Neuronal stem cell (in vitro differentiated cells): ENCODE measurements at regions not wholly inside any gene's neighbourhood (a gene's known extent, or its start where the extent isn't known, plus 50 kb on each side); places are given as distances from the start of the nearest gene placed in this dataset.

Experiments used
- DNase-seq: peaks from one replicate; pipeline ENCODE4 v3.0.0-alpha.2; 2013; ENCODE audit warnings: low spot score
- H2AFZ ChIP-seq: one replicate; pipeline ENCODE4 v1.6.1; 2013; ENCODE audit warnings: mild to moderate bottlenecking, low read length, inconsistent platforms
- H2AK5ac ChIP-seq: 2 replicates; pipeline ENCODE4 v1.6.1; 2013; ENCODE audit warnings: low read depth, mild to moderate bottlenecking, inconsistent platforms, low read length, moderate library complexity, mixed read lengths
- H2BK120ac ChIP-seq: 2 replicates; pipeline ENCODE4 v1.6.1; 2013; ENCODE audit warnings: low read depth, mild to moderate bottlenecking, inconsistent platforms, low read length, moderate library complexity, mixed read lengths
- H2BK12ac ChIP-seq: one replicate; pipeline ENCODE4 v1.6.1; 2013; ENCODE audit warnings: low read length, inconsistent platforms
- H2BK15ac ChIP-seq: 2 replicates; pipeline ENCODE4 v1.6.1; 2013; ENCODE audit warnings: mild to moderate bottlenecking, low read length, inconsistent platforms, mixed read lengths
- H2BK5ac ChIP-seq: one replicate; pipeline ENCODE4 v1.6.1; 2013; ENCODE audit warnings: inconsistent platforms, mild to moderate bottlenecking, low read length, moderate library complexity
- H3K14ac ChIP-seq: one replicate; pipeline ENCODE4 v1.6.1; 2013; ENCODE audit warnings: low read length, inconsistent platforms
- H3K18ac ChIP-seq: 2 replicates; pipeline ENCODE4 v1.6.1; 2013; ENCODE audit warnings: low read length, inconsistent platforms
- H3K23ac ChIP-seq: 2 replicates; pipeline ENCODE4 v1.6.1; 2013; ENCODE audit warnings: low read depth, mild to moderate bottlenecking, mixed read lengths, low read length, inconsistent platforms; ENCODE audit not compliant: poor library complexity
- H3K27ac ChIP-seq: replicated peaks from 3 replicates; pipeline ENCODE4 v1.5.1; 2013; ENCODE audit warnings: low read length, inconsistent platforms
- H3K27me3 ChIP-seq, 3 experiments: 2 replicates each; pipeline ENCODE4 v1.6.1; 2013; ENCODE audit warnings: low read length in 3 of 3, mild to moderate bottlenecking in 2 of 3, inconsistent platforms in 1 of 3, low read depth in 1 of 3, mixed read lengths in 1 of 3, moderate library complexity in 1 of 3; ENCODE audit not compliant: control insufficient read depth in 3 of 3, insufficient read depth in 3 of 3
- H3K36me3 ChIP-seq, 2 donors: replicated peaks in 1 of 2; 2 replicates each; pipeline ENCODE4 v1.6.1; 2013; ENCODE audit warnings: low read length in 2 of 2; ENCODE audit not compliant: control insufficient read depth in 2 of 2, insufficient read depth in 2 of 2
- H3K4ac ChIP-seq: 2 replicates; pipeline ENCODE4 v1.6.1; 2013; ENCODE audit warnings: inconsistent platforms, mild to moderate bottlenecking, low read length, moderate library complexity
- H3K4me1 ChIP-seq, 2 donors: 1 replicate in 1 of 2; 2 replicates in 1 of 2; pipeline ENCODE4 v1.6.1; 2013; ENCODE audit warnings: low read length in 2 of 2, low read depth in 1 of 2; ENCODE audit not compliant: control insufficient read depth in 2 of 2, insufficient read depth in 1 of 2
- H3K4me2 ChIP-seq: one replicate; pipeline ENCODE4 v1.6.1; 2013; ENCODE audit warnings: mild to moderate bottlenecking, low read length, inconsistent platforms; ENCODE audit not compliant: insufficient read depth, poor library complexity, severe bottlenecking
- H3K4me3 ChIP-seq, 2 donors: 2 replicates each; pipeline ENCODE4 v1.5.1; 2013; ENCODE audit warnings: low read length in 2 of 2, mild to moderate bottlenecking in 2 of 2, inconsistent platforms in 1 of 2, moderate library complexity in 1 of 2
- H3K79me1 ChIP-seq: one replicate; pipeline ENCODE4 v1.6.1; 2013; ENCODE audit warnings: low read depth, mild to moderate bottlenecking, inconsistent platforms, low read length, moderate library complexity
- H3K9ac ChIP-seq: one replicate; pipeline ENCODE4 v1.6.1; 2013; ENCODE audit warnings: mild to moderate bottlenecking, low read depth, low read length, inconsistent platforms; ENCODE audit not compliant: poor library complexity
- H3K9me3 ChIP-seq, 2 donors: replicated peaks in 1 of 2; 2 replicates each; pipeline versions ENCODE3 to v1.6.1; 2013; ENCODE audit warnings: low read length in 2 of 2, mild to moderate bottlenecking in 2 of 2, inconsistent platforms in 1 of 2, low read depth in 1 of 2, mixed read lengths in 1 of 2, moderate library complexity in 1 of 2; ENCODE audit not compliant: control insufficient read depth in 2 of 2, insufficient read depth in 1 of 2
- H4K8ac ChIP-seq: one replicate; pipeline ENCODE4 v1.6.1; 2013; ENCODE audit warnings: low read depth, mild to moderate bottlenecking, inconsistent platforms, low read length, moderate library complexity
- H4K91ac ChIP-seq: one replicate; pipeline ENCODE4 v1.6.1; 2013; ENCODE audit warnings: low read length, low read depth, mild to moderate bottlenecking, inconsistent platforms; ENCODE audit not compliant: poor library complexity
- WGBS, 2 donors: extraction: QIAGEN DNeasy Blood & Tissue Kit; methylation state at CpG; one replicate each; pipeline ENCODE4 v1.1.7; 2013; ENCODE audit warnings: missing lambda C conversion rate in 2 of 2, mixed read lengths in 1 of 2; ENCODE audit not compliant: insufficient read length in 2 of 2, insufficient replicate concordance in 1 of 2; ENCODE audit errors: extremely low coverage in 2 of 2; 5-methylcytosine and 5-hydroxymethylcytosine counted together

- DNase-seq = no peak
- Histone ChIP-seq H3K14ac (no peak overlapping the region), H3K27ac (no peak overlapping the region), H2BK12ac (no peak overlapping the region), H3K9ac (no peak overlapping the region), H3K36me3 (no peaks in the 10 kb centered on the region), H3K79me1 (no peaks in the 10 kb centered on the region), H3K9me3 (no peaks in the 10 kb centered on the region), H3K18ac (no peak overlapping the region), H3K4me1 (peaks cover 2 to 11% of the 10 kb centered on the region in 2 donors), H2BK5ac (no peak overlapping the region), H2BK15ac (no peak overlapping the region), H3K4me2 (no peak overlapping the region), H2BK120ac (no peak overlapping the region), H3K4me3 (no peak overlapping the region), H2AK5ac (no peak overlapping the region), H3K4ac (no peak overlapping the region), H4K91ac (no peak overlapping the region), H2AFZ (no peak overlapping the region), H4K8ac (no peak overlapping the region), H3K27me3 (no peaks in the 10 kb centered on the region), H3K23ac (no peak overlapping the region)
- WGBS, 2 donors = no CpG with 5 or more reads among the region's 1 CpG
These were observed 252.1 kb upstream of the TMEM229A start for GRCh38 chr7:124284937-124285336.

- no peak for DNase-seq
- no peak overlapping the region for H3K23ac ChIP-seq
- H2BK120ac ChIP-seq = no peak overlapping the region
- H3K4me3 ChIP-seq = no peak overlapping the region
- H3K9ac ChIP-seq = no peak overlapping the region
- no peak overlapping the region for H3K27ac ChIP-seq
- no peaks in the 10 kb centered on the region for H3K27me3 ChIP-seq
- no peak overlapping the region for H2AK5ac ChIP-seq
- no CpG with 5 or more reads among the region's 3 CpGs for WGBS, 2 donors
- H3K36me3 ChIP-seq = no peaks in the 10 kb centered on the region
- H4K91ac ChIP-seq = no peak overlapping the region
- H3K4me1 ChIP-seq = peaks cover 0 to 2% of the 10 kb centered on the region in 2 donors
- H2BK5ac ChIP-seq = no peak overlapping the region
- peak overlapping the region; percentile 31 for H2AFZ ChIP-seq
- no peak overlapping the region for H3K18ac ChIP-seq
- no peak overlapping the region for H3K4ac ChIP-seq
- H3K9me3 ChIP-seq = no peaks in the 10 kb centered on the region
- H3K14ac ChIP-seq = no peak overlapping the region
- H2BK15ac ChIP-seq = no peak overlapping the region
- no peaks in the 10 kb centered on the region for H3K79me1 ChIP-seq
- H4K8ac ChIP-seq = no peak overlapping the region
- H3K4me2 ChIP-seq = no peak overlapping the region
- H2BK12ac ChIP-seq = no peak overlapping the region
These were observed 243.2 kb upstream of the TMEM229A start for GRCh38 chr7:124276005-124276622.

GRCh38 chr7:124275411-124275810, 242.5 kb upstream of the TMEM229A start:
- no peaks in the 10 kb centered on the region for H3K27me3 ChIP-seq
- no peak overlapping the region for H2BK5ac ChIP-seq
- H3K4me2 ChIP-seq = no peak overlapping the region
- H3K4me1 ChIP-seq = peaks cover 0 to 2% of the 10 kb centered on the region in 2 donors
- no peak overlapping the region for H2AK5ac ChIP-seq
- no peak overlapping the region for H3K18ac ChIP-seq
- no peak overlapping the region for H2BK15ac ChIP-seq
- H4K8ac ChIP-seq = no peak overlapping the region
- H4K91ac ChIP-seq = no peak overlapping the region
- no peaks in the 10 kb centered on the region for H3K36me3 ChIP-seq
- WGBS, 2 donors = no CpG with 5 or more reads among the region's 3 CpGs
- no peaks in the 10 kb centered on the region for H3K79me1 ChIP-seq
- no peak for DNase-seq
- H2BK12ac ChIP-seq = no peak overlapping the region
- H3K23ac ChIP-seq = no peak overlapping the region
- H3K14ac ChIP-seq = no peak overlapping the region
- no peak overlapping the region for H3K4ac ChIP-seq
- H2BK120ac ChIP-seq = no peak overlapping the region
- no peaks in the 10 kb centered on the region for H3K9me3 ChIP-seq
- no peak overlapping the region for H3K9ac ChIP-seq
- H3K27ac ChIP-seq = no peak overlapping the region
- H3K4me3 ChIP-seq = no peak overlapping the region
- peak overlapping the region; percentile 31 for H2AFZ ChIP-seq

GRCh38 chr7:124269774-124270173, 236.9 kb upstream of the TMEM229A start:
- no peaks in the 10 kb centered on the region for H3K27me3 ChIP-seq
- peaks cover 0 to 11% of the 10 kb centered on the region in 2 donors for H3K4me1 ChIP-seq
- no peak for DNase-seq
- H2BK120ac ChIP-seq = no peak overlapping the region
- H3K4ac ChIP-seq = no peak overlapping the region
- H3K14ac ChIP-seq = no peak overlapping the region
- no peak overlapping the region for H3K4me3 ChIP-seq
- no peak overlapping the region for H3K27ac ChIP-seq
- H3K36me3 ChIP-seq = no peaks in the 10 kb centered on the region
- no peak overlapping the region for H2AK5ac ChIP-seq
- no peak overlapping the region for H4K91ac ChIP-seq
- H3K9ac ChIP-seq = no peak overlapping the region
- H3K4me2 ChIP-seq = no peak overlapping the region
- H3K18ac ChIP-seq = no peak overlapping the region
- H2BK5ac ChIP-seq = no peak overlapping the region
- no peaks in the 10 kb centered on the region for H3K79me1 ChIP-seq
- H2AFZ ChIP-seq = no peak overlapping the region
- no peak overlapping the region for H2BK12ac ChIP-seq
- no peak overlapping the region for H2BK15ac ChIP-seq
- H3K23ac ChIP-seq = no peak overlapping the region
- H4K8ac ChIP-seq = no peak overlapping the region
- no peaks in the 10 kb centered on the region for H3K9me3 ChIP-seq
